ENCODE measurements at regions not wholly inside any gene's neighbourhood (a gene's known extent, or its start where the extent isn't known, plus 50 kb on each side); places are given as distances from the start of the nearest gene placed in this dataset.
"Not testable (repeated sequence)": the region's sequence is repeated elsewhere in the genome, so short reads cannot be mapped to it uniquely, and the experiment has no call there.

DNA sequence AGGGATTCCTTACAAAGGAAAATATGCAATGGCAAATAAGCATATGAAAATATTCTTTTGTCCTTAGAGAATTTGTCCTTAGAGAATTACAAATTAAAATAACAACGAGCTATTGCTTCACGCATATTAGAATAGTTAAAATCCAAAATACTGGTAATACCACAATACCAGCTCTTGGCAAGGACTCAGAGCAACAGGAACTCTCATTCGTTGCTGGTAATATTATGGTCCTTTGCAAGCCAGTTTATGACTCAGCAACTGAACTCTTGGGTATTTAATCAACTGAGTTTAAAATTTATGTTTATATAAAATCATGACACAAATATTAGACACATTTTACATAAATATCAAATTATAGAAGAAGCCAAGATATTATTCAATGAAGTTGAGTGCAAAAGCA lies 1730.4 kb downstream of the SI start:
- FAIRE-seq: no peak

DNA sequence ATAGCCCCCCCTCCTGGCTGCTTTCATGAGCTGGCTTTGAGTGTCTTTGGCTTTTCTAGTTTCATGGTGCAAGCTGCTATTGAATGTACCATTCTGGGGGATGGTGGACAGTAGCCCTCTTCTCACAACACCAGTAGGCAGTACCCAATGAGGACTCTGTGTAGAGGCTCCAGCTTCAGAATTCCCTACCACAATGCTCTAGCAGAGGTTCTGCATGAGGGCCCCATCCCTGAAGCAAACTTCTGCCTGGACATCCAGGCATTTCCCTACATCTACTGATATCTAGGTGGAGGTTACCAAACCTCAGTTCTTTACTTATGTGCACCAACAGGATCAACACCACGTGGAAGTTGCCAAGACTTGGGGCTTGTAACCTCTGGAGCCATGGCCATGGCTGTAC lies 1742.9 kb downstream of the SI start:
- no peak for FAIRE-seq

DNA sequence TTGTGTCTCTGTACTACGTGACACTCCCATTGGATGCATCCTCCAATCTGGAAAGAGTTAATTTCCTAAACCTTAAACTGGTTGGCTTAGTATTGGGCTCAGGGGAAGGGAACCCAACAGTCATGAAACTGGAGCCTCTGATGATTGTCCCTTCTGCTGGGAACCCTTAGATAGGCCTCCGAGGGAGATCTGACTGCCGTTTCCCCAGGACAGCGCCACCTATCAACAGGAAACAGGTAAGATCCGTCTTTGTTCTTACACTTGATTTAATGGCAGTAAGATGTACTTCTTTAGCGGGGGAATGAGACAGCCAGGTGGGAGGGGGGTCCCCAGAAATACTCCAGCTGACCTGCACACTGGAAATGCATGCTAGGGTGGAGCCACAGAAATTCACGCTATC lies 1749.6 kb downstream of the SI start:
- FAIRE-seq: no peak

DNA sequence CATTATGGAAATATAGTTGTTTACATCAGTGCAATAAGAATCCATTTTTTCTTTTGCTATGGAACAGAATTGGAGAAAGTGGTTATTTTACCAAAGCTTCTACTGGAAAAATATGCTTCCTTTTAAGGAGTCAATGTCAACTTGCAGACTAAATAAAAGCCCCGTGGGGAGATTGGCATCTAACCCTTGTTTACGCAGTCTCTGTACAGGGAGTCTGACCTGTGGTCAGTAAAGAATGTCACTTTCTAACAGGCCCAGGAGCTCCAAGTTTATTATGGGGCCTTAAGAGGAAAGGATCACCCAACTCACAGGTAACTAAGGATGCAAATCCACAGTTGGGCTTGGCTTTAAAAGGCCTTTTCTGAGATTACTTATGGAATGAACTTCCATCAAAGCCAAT lies 1751.2 kb downstream of the SI start:
- no peak for FAIRE-seq

DNA sequence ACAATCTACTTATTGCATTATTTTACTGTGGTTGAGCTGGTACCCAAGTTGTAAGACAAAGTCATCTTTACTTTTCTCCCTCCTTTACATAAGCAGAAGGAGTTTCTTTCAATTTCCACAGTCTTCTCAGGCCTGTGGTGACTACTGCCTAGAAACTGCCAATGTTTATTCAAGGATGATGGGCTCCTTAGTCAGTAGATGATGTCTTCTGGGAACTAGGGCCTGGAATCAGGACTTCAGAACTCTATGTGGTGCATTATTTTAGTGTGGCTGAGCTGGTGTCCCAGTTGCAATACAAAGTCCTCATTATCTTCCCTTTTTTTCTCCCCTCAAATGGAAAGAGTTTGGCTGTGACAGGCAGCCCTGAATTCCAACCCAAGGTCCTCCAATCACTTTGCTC lies 1762.5 kb downstream of the SI start:
- FAIRE-seq: no peak

DNA sequence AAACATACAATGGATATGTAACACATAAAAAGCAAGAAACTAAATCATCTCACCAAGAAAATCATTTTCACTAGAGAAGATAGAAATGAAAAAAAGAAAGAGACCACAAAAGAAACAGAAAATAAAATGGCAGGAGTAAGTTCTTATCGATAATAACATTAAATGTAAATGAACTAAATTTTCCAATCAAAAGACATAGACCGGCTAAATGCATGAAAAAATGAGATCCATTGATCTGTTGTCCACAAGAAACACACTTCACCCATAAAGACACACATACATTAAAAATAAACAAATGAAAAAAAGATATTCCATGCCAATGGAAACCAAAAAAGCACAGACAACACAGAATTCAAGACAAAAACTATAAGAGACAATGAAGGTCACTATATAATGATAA lies 1771.9 kb downstream of the SI start:
- no peak for FAIRE-seq

DNA sequence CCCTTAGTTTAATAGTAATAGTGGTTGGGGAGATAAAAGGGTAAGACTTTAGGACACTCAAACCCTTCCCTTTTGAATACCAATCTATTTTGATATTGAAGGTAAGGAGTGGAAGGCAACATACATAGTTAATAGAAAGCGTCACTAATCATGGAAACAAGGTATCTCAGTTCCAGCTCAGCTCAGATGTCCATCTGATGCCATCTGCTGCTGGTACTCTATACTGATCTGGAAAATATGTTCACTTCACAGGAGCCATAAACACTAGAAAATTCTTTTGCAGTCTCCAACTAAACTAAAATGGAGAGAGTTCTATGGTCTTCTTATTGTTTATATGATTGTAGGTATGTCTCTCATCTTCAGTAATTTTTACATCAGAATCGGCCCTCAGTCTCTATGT lies 1777.1 kb downstream of the OTOL1 start:
- no peak for FAIRE-seq

DNA sequence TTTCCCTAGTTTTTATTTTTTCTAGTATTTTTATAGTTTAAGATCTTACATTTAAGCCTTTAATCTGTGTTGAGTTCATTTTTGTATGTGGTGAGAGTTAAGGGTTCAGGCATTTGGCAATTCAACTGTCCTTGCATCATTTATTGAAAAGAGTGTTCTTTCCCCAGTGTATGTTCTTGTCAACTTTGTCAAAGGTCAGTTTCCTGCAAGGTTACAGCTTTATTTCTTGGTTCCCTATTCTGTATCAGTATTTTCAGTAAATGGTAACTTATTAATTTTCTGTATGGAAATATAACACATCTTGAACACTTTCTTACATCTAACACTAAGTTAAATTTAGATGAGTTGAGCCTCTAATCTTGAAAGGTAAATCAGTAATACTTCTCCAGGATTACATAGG lies 1770.1 kb downstream of the OTOL1 start:
- FAIRE-seq: no peak

DNA sequence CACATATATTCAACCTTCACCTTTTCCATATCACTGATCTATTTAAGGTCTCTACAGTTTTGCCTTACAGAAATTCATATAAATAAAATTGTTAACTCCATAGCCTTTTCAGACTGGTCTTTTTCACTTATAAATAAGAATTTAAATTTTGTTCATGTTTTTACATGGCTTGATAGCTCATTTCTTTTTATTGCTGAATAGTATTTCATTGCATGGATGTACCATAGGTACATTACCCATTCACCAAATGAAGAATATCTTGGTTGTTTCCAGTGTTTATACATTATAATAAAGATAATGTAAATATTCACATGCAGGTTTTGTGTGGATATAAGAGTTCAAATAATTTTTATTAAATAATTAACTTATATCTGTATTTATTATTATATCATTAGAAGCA lies 1765.0 kb downstream of the OTOL1 start:
- FAIRE-seq: no peak

DNA sequence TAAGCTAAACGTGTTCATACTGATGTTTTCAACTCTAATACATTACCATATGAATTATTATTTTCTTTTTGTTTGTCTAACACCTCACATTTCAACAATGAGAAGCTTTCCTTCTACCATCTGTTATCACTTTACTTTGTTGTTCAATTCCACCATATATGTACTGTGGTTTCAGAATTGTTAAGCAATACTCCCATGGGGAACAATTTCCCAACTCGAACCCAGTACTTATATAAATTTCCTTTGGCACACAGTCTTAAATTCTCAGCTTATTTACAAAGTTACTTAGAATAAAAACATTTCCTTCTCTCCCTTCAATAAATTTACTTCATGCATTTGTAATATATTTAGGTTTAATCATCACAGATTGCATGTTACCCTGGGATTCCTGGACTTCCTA lies 1764.4 kb downstream of the OTOL1 start:
- no peak for FAIRE-seq

DNA sequence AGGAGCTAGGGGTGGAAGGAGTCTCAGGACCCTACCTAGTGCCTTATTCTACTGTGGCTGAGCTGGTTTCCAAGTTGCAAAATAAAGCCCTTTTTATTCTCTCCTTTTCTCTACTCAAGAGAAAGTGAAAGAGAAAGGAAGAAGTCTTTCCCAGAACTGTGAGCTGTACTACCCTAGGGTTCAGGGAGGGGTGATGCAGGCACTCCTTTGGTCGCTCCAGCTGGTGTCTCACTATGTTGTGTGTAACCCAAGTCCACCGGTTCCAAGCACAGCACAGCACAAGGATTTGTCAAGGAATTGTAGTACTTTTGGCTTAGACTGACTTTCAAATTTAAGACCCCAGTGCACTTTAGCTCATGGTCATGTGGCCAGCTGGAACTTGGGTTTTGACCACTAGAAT lies 1721.7 kb downstream of the OTOL1 start:
- FAIRE-seq: no peak

DNA sequence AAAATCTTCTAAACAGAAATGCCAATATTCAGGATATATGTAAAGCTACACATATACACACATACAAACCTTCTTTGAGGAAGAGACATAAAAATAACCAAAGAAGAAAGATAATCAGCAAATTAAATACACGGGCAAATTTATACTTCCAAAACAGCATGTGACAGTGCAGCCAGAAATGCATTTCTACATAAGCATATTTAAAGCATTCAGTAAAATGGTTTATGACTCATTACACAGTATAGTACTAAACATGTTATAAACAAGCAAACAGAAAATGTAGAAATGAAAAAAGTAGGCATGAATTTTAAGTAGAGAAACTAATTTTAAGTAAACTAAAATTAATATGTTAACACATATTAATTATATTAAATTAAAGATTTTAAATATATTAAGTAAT lies 1717.2 kb downstream of the OTOL1 start:
- no peak for FAIRE-seq

DNA sequence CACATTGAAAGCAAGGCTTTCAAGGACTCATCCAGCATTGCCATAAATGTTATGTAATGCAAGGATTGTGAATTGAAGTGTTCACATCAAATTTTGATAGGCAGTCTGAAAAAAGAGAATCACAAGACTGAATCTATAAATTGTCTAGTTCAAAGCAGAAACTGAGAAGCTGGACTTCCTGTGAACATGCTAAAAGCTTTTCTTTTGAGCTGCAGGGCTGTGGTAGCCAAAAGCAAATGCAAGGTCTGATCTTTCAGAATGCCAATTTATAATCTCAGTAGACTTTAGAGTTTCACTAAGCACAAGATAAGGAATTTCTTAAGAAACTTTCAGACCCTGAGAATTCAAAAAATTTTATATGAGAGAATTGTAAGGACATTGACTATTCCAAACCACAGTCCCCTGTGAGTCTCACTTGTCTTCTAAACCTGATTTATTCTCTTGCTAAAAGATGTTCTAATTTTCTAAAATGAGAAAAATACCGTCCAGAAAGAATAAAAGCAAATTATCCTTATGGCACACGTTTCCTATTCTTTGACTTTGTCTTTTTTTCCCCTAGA lies 1700.3 kb downstream of the OTOL1 start:
- FAIRE-seq: no peak

DNA sequence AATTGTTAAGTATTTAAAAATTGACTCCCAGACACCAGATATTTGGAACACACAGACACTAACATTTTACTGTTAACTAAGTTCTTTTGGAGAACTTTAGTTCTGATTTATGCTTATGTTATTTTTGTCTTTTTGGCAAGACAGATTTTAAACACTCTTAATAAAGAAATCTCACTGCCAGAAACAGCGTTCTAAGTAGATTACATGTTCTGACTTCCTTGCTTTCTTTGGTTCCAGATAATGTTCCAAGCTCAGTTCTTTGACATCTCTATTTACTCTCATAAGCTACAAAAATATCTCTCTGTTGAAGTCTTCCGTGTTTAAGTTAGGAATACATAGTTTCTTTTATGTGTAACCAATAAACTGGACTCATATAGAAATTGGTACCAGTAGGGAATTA lies 1699.6 kb downstream of the OTOL1 start:
- FAIRE-seq: no peak

DNA sequence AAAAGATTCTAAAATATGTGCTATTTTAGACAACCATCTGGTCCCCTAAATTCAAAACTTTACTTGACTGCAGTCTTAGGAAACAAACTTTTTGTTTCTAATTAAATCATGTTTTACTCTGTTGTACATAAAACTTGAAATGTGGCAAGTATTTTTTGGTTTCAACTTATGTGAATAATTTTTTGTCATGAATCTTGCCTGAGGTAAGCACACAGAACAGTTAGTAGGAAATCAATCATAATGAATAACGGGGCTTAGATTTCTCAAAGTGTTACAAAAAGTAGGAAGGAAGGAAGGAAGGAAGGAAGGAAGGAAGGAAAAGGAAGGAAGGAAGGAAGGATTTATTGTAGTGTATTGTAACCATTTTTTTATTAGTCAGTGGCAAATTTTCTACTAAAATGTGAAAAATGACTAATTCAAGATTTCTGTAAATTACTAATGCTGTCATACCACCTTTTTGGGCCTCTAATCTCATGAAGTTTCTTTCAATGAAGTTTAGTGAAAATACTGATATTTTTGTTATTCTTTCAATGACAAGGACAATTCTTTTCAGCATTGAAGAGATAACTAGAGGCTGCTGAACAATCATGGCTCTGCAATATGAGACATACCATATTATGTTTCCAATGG lies 1689.2 kb downstream of the OTOL1 start:
- FAIRE-seq: no peak

DNA sequence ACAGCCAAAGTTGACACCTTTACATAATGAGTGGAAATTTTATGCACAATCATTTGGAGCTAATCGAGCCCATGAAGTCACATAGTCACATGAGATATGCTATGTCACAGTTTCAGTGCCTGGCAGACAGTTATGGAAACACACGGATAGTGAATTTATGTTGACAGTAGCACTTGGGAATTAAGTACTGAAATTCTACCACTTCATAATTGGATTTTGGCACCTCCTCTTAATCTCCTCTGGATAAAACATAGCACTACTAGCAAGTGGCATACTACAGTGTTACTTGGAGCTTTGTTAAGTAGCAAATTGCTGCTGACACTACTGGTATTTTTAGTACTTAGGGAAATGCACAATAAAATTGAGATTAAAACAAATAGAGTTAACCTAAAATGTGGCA lies 1679.4 kb downstream of the OTOL1 start:
- no peak for FAIRE-seq

DNA sequence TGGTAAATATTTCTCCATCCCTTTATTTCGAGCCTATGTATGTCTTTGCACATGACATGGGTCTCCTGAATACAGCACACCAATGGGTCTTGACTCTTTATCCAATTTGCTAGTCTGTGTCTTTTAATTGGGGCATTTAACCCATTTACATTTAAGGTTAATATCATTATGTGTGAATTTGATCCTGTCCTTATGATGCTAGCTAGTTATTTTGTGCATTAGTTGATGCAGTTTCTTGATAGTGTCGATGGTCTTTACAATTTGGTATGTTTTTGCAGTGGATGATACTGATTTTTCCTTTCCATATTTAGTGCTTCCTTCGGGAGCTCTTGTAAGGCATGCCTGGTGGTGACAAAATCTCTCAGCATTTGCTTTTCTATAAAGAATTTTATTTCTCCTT lies 1675.9 kb downstream of the OTOL1 start:
- FAIRE-seq: not testable (repeated sequence)

DNA sequence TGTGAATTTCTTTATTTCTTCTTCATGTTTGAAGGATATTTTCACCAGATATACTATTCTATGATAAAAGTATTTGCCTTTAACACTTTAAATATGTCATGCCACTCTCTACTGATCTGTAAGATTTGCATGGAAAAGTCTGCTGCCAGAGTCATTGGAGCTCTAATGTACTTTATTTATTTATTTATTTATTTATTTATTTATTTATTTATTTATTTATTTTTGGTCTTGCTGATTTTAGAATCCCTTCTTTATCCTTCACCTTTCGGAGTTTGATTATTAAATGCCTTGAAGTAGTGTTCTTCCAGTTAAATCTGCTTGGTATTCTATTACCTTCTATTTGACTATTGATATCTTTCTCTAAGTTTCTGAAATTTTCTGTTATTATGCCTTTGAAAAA lies 1669.6 kb downstream of the OTOL1 start:
- FAIRE-seq: no peak

DNA sequence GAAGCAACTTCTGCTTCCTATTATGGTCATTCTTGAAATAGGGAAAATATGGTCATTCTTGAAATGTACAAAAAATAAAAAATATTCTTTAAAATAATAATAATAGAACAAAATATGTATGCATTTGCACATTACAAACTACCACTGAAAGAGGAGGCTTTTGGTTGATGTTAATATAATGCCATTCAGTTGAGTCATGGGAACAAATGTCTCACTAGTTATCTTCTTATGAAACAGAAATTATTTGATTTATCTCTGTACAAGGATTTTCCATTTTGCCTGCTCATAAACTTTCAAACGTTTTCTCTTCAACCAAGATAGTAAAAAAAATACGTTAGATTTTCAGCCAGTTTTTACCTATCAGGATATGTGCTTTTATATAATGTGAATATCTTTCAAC lies 1662.7 kb downstream of the OTOL1 start:
- FAIRE-seq: no peak

DNA sequence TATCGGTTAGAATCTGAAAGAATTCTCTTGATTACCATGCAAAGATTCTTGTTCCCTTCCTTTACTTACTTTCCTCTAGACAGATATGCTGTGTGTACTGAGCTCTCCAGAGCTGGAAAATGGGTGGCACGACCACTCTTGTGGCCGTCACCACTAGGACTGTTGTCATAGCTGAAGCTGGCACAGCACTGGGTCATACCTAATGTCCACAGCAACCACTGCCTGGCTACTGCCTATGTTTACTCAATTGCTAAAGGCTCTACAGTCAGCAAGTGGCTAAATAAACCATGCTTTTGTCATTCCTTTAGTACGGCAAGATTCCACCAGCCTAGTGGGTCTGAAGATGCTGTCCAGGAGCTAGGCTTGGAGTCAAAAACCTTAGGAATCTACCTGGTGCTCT lies 1643.0 kb downstream of the OTOL1 start:
- no peak for FAIRE-seq

DNA sequence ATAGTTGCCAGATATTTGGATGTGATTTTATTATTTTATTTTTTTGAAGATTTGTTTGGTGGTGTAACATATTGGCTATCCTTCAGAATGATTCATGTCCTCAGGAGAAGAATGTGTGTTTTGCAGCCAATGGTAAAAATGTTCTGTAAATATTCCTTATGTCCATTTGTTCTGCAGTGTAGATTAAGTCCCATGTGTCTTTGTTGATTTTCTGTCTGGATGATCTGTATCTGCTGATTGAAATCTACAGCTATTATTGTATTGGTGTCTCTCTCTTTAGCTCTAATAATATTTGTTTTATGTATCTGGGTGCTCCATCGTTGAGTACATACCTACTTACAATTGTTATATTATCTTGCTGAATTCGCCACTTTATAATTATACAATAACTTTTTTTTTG lies 1641.7 kb downstream of the OTOL1 start:
- FAIRE-seq: no peak

DNA sequence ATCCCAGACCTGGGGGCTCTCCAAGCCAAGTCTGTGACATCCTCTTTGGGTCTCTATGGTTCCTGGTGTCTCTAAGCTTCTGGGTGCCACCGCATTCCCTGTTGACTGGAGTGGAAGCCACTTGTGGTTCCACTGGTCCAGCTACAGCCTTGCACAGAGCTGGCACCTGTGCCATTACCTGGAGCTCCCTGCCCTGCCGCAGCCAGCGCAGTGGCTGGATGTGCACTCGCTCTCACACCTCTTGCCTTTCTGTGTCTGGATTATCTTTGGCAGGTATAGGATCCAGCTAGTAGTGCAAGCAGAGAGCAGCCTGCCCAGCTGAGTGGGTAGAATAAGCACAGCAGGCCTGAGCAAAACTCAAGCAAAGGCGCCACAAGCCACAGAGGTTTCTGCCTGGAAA lies 1635.5 kb downstream of the OTOL1 start:
- no peak for FAIRE-seq

DNA sequence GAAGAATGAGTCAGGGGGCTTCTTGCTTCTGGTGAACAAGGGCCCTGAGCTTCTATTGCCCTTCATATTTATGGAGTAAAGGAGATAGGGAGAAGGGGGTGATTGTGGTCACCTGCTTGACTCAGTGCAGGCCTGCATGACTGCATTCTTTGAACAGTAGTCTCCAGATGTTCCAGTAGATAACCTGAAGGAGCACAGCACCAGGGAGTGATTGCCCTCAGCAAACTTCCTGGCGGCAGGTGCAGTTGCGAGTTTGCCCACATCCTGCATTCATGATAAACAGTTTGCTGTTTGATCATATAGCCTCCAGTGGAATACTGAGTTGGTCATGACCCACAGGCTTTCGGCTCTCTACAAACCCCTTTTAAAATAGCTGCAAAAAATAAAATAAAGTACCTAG lies 1632.7 kb downstream of the OTOL1 start:
- no peak for FAIRE-seq

DNA sequence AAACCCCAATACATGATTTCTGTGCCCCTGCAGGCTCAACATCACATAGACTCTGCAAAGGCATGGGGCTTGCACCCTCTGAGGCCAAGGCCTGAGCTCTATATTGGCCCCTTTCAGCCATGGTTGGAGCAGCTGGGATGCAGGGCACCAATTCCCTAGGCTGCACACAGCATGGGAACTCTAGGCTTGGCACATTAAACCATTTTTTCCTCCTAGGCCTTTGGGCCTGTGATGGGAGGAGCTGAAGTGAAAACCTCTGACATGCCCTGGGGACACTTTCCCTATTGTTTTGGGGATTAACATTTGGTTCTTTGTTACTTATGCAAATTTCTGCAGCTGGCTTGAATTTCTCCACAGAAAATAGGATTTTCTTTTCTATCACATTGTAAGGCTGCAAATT lies 1629.5 kb downstream of the OTOL1 start:
- no peak for FAIRE-seq

Data from G401.6 (cell line).